Femur (tissue), 1 donor: ENCODE measurements at regions not wholly inside any gene's neighbourhood (a gene's known extent, or its start where the extent isn't known, plus 50 kb on each side); places are given as distances from the start of the nearest gene placed in this dataset.
"Not testable (repeated sequence)": the region's sequence is repeated elsewhere in the genome, so short reads cannot be mapped to it uniquely, and the experiment has no call there.

Experiments used
- DNase-seq: peaks from one replicate; pipeline ENCODE4 v3.0.0-alpha.2; 2017

DNA sequence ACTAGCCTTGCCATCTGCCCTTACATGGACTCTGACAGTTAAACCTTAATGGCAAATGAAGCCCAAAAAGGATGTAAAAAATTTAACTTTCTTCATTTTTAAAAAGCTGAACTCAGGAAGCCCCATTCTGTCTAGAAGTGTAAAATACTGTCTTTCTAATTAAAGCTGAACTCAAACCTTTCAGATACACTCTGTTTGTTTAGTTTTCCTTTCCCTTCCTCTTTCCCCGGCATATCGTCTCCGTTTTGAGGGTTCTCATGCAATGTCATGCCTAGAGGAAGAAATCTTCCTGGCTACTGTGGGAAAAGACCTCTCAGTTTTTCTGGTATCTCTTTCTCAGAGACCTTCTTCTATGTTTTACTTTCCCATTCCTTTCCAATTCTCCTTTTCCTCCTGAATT is 841.5 kb downstream of the DTWD2 start:
- DNase-seq: no peak

DNA sequence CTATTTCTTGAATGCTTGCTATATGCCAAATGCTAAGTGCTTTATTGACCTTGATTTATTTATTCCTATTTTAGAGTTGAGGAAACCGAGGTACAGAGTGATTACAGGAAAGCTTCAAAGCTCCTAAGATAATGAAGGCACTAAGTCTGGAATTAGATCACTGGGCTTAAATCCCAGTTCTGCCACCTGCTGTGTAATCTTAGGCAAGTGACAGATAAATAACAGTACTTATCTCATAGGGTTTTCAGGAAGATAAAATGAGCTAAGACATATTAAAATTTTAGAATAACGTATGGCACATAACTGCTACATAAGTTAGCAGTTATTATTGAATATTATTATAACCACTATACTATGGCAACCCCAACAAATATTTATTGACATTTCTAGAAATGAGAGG is 843.8 kb downstream of the DTWD2 start:
- DNase-seq: no peak

DNA sequence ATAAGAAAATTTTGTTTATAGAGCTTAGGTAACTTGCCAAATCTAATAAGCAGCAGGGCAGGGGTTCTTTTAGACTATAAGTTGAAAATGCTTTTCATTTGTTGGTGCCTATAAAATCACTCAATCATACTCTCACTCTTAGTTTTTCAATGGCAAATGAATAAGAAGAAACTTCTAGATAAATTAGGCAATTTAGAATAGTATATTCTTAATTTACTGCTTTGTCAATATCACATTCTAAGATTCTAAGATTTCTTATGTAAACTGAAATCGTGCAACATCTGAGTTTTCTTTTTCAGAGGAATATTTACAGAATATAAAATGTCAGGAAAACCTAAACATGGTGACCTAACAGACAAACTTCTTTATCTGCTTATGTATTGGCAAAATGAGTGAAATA is 849.0 kb downstream of the DTWD2 start:
- no peak for DNase-seq

GRCh38 chr5:118126159-118126558 is 862.2 kb downstream of the DTWD2 start:
- no peak for DNase-seq

- DNase-seq: no peak
Measured at GRCh38 chr5:118125687-118126086, 862.7 kb downstream of the DTWD2 start.

DNA sequence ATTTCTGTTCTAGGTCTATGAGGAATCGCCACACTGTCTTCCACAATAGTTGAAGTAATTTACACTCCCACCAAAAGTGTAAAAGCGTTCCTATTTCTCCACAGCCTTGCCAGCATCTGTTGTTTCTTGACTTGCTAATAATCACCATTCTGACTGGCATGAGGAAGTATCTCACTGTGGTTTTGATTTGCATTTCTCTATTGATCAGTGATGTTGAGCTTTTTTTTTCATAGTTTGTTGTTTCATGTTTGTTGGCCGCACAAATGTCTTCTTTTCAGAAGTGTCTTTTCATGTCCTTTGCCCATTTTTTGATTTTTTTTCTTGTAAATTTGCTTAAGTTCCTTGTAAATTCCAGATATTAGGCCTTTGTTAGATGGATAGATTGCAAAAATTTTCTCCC is 867.1 kb downstream of the DTWD2 start:
- DNase-seq: no peak

GRCh38 chr5:118115791-118116190 is 872.6 kb downstream of the DTWD2 start:
- DNase-seq: no peak

- no peak for DNase-seq
Measured at GRCh38 chr5:118111956-118112355, 876.4 kb downstream of the DTWD2 start.

GRCh38 chr5:118107246-118107645 is 881.1 kb downstream of the DTWD2 start:
- DNase-seq: not testable (repeated sequence)

GRCh38 chr5:118098716-118099115 is 889.6 kb downstream of the DTWD2 start:
- DNase-seq: no peak

- no peak for DNase-seq
Measured at GRCh38 chr5:118095115-118095514, 893.2 kb downstream of the DTWD2 start.

DNA sequence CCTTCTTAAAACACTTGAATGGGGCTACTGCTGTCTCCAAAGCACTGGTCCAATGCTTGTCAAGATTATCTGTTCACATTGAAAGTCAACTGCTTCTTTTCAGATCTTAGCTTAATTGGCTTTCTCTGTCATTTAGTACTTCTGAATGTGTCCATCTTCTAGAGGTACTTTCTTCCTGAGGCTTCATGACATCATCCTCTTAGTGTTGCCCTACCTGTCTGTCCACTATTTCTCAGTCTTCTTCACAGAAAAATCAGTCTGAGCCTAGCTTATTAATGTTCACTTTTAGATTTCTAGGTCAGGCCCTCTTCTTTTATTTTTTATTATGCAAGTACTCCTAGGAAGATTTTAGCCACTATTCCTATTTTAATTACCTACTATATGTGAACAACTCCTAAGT is 899.9 kb downstream of the DTWD2 start:
- DNase-seq: no peak

GRCh38 chr5:118076490-118076889 is 911.9 kb downstream of the DTWD2 start:
- no peak for DNase-seq

- DNase-seq: no peak
Measured at GRCh38 chr5:118070041-118070440, 918.3 kb downstream of the DTWD2 start.

GRCh38 chr5:118069452-118069851 is 918.9 kb downstream of the DTWD2 start:
- DNase-seq: no peak

- no peak for DNase-seq
Measured at GRCh38 chr5:118068886-118069285, 919.5 kb downstream of the DTWD2 start.

GRCh38 chr5:118063836-118064235 is 924.5 kb downstream of the DTWD2 start:
- not testable (repeated sequence) for DNase-seq

- no peak for DNase-seq
Measured at GRCh38 chr5:118060833-118061232, 927.5 kb downstream of the DTWD2 start.

- no peak for DNase-seq
Measured at GRCh38 chr5:118052503-118052902, 935.8 kb downstream of the DTWD2 start.

DNA sequence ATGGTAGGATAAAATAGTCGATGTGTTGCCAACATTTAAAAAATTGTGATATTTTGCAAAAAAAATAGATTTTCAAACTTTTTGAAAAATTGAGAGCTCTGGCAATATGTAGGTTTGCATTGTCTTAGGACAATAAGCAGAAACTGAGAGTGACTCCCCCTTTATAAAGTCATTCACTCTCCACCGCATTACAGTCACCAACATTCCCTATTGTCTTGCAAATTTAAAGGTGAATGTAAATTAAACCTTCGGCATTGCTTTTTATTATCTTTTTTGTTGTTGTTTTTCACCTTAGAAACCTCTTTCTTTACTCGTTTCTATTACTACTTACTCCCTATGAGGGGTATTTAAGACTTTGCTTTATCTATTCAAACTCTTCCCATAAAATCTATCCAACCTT is 944.2 kb downstream of the DTWD2 start:
- no peak for DNase-seq

DNA sequence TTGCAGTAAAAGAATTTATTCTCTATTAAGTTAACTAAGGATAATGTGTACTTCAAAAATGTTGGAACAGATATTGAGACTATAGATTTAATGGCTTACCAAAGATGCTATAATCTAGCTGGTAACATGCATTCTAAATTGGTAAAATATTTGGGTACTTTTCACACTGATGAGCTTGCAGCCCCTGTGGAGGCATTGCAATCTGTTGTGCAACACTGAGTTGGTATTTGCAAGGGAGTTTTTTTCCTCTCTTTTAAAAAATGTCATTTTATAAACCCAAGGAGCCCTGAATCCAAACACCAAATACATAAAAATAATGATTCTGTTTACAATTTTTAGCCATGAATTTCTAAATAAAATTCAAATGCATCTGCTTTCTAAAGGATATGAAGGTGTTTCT is 944.8 kb downstream of the DTWD2 start:
- DNase-seq: no peak

DNA sequence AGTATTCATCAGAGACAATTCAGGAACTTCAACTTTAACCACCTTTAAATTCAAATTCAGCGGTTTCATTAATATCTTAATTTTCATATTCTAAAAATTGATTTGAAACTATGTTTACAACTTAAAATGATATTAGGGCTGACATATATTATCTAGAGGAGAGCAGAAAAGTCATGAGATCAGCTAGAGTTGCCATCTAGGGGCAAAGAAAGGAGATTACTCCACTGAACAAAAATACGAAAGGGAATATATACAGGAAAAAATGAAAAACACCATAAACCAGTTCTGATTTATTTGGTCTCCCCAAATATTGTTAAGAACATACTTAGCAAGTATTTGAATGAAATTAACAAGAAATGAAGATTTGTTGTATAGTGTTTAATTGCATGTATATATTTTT is 946.3 kb downstream of the DTWD2 start:
- DNase-seq: no peak

DNA sequence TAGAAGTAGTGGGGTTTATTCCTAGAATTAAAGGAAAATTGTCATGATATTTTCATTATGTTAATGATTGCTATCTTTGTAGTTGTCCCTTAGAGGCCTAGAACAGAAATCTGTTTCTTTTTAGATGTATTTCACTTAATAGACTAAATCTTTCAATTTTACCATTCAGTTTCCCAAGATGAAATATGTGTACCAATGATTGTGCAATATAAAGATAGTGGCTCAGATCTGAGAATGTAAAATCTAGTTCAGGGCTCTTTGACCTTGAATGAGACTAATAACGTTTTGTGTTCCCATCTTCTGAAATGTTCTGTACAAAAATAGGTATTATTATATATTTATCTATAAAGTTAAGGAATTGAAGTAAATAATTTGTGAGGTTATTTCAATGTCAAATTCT is 947.9 kb downstream of the DTWD2 start:
- DNase-seq: no peak

DNA sequence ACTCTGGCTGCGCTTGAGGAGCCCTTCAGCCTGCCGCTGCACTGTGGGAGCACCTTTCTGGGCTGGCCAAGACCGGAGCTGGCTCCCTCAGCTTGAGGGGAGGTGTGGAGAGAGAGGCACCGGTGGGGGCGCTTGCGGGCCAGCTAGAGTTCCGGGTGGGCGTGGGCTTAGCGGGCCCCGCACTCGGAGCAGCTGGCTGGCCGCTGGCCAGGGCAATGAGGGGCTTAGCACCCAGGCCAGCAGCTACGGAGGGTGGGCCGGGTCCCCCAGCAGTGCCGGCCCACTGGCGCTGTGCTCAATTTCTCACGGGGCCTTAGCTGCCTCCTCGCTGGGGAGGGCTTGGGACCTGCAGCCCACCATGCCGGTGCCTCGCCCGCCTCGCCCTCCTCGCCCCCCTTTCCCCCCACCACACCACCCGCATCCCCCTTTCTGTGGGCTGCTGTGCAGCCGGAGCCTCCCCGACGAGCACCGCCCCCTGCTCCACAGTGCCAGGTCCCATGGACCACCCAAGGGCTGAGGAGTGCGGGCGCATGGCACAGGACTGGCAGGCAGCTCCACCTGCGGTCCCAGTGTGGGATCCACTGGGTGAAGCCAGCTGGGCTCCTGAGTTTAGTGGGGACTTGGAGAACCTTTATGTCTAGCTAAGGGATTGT is 954.5 kb downstream of the DTWD2 start:
- DNase-seq: no peak

DNA sequence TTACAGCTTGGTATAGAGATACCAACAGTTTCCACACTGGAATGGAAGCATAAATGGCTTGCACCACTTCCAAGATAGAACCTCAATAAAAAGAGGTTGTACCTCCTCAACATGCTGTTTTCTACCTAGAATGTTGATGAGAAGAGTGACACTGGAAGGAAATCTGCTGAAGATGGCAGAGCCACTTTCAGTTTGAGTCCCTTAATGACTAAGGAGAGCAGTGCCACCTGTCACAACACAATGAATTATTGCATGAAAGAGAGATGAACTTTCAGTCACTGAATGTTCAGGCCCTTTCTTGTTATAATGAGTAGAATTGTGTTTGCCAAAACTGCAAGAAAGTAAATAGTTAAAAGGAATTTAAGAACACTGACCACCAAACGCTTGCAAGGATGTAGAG is 958.5 kb downstream of the DTWD2 start:
- no peak for DNase-seq

DNA sequence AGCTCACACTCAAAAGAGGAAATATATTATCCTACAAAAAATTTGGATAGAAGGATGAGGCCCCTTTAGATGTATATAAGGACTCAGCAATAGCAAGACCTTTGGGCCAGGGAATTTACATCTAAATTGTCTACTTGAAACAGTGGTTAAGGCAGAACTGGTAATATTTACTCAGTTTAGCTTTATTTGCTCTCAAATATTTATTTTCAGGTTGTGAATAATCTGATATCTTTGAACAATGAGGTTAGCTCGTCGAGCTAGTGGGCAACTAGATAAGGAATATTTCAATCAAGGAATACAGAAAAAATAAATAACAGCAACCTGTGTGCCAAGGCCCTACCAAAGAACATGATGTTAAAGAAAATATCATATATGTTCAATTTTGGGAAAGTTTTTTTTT is 966.3 kb downstream of the DTWD2 start:
- DNase-seq: no peak
